NCI-H1436 (cell line): ENCODE measurements at regions not wholly inside any gene's neighbourhood (a gene's known extent, or its start where the extent isn't known, plus 50 kb on each side); places are given as distances from the start of the nearest gene placed in this dataset.
"Not testable (repeated sequence)": the region's sequence is repeated elsewhere in the genome, so short reads cannot be mapped to it uniquely, and the experiment has no call there.

Experiments used
- DNase-seq: peaks from one replicate; lab custom pipeline; 2025; lab: John Stamatoyannopoulos, UW

- no peak for DNase-seq
Measured at GRCh38 chr1:148357037-148357436, 126.1 kb downstream of the PPIAL4G start.

- DNase-seq, result no peak
Measured at GRCh38 chr1:148355976-148356375, 127.1 kb downstream of the PPIAL4G start.

DNA sequence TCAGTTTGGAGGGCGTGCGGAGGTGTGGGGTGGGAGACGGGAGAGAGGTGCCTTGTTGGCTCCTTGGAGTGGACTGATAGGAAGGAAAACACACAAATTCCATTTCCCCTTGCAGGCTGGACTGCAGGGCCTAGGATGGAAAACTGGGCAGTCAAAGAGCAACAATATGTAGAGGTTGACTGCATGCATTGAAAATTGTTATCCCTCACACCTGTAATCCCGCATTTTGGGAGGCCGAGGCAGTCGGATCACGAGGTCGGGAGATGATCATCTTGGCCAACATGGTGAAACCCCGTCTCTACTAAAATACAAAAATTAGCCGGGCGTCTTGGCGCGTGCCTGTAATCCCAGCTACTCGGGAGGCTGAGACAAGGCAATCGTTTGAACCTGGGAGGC, 128.2 kb downstream of the PPIAL4G start:
- no peak for DNase-seq

GRCh38 chr1:148354284-148354912, 128.7 kb downstream of the PPIAL4G start:
- no peak for DNase-seq

DNA sequence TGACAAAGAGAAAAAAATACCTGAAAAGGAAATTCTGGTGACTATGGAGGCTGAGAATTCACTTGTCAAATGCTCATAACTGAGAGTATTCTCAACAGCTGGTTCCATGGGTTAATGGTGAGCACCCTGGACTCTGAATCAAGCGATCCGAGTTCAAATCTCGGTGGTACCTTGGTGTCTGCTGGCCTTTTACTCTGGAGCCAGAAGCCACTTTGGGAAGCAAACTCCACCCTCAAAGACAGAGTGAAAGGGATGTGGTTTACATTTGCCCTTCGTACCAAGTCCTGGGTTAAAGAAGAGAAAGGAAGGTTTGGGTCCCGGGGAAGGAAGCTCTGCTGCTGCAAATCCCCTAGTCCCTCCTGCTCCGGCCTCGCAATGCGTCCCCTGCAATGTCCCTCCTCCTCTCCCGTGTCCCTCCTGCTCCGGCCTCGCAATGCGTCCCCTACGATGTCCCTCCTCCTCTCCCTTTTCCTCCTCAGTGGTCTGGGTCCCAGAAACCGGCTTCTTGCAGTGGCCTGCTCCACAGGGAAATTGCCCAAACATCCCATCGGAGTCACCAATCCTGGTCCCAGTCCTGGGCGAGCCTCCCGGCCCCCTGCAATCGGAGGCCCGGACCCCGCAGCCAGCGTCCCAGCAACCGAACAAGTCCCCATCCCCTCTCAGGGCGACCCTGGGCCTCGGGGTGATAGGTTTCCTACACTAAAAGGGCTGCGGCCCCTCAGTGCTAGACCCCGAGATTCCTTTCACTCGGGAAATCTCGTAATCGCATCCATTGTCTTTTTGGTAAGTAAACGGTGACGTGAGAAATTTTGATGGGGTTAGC, 129.4 kb downstream of the PPIAL4G start:
- no peak for DNase-seq

DNA sequence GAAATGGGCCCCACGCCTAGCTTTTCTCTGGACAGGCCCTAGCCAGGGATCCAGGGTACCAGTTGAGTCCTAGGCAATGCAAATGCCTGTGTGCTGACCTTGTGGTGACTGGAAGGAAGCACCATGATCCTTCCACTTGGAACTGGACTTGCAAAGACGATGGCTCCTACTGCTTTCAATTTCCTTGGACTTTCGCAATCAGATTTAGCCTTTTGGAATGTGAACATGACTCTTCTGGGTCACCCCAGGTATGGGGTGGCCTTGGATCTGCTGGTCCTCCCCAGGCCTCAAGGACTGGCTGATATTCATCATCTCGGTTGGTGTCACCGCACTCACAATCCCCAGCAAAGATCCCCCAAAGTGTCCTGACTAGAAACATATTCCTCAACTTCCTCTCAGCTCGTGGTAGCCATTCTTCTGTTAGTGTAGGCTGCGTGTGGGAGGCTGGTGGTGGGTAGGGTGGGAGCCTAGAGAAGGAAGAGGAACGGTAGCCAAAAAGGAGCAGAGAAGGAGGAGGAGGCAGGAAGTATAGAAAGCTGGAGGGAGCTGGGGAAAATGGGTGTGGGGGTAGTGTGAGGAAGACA, 130.5 kb downstream of the PPIAL4G start:
- DNase-seq, result no peak

DNA sequence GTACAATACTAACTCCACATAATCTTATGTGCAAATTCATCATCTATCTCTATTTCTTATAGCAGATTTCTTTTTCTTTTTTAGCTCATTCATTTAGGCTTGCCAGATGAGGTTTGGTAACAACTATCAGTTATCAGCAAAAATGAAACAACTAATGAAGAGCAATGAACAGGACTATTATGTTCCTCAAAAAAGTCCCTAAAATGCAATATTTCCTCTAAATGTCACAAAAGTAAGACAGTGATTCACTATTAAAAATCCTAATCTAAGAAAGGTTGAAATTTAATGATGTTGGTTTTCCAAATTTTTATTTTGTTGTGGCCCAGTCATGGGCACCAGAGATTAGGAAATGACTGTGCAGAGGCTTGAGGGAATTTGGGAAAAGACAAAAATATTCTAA, 135.3 kb downstream of the PPIAL4G start:
- DNase-seq, result no peak

DNA sequence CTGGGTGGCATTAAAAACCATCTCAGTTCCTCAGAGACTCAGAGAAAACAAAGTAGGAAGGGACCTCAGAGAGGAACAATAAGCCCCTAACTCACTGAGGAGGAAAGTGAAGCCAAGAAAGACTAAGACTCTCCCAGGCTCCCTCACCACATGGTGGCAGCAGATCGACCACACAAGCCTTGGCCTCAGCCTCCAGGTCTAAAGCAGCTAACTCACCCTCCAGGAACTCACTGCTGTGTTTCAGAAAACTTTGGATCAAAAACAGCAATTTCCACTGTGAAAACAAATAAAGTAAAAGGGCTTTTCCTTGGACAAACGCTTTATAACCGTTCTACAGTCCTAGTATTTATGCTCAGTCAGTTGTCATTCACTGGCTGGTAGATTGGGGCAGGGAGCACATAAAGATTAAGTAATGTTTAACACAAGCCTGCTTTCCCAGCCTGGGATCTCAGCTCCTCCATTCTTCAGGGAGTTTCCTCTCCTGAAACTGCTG, 137.4 kb downstream of the PPIAL4G start:
- not testable (repeated sequence) for DNase-seq

DNA sequence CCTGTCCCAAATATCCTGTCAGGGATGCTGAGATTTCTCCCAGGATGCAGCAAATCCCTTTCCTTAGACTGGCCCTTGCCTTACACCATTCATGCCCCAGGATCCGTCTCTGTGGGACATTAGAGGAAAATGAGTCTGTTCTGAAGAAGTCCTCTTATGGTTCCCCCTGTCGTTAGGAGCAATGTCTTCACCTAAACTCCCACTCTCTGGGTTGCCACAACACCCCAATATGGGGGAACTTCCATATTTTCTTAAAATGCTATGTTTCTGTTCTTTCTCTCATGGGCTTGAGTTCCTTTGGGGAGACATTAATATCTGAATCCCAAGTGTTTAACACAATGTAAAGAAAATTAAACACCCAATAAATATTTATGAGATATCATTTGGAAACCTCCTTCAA, 138.5 kb downstream of the PPIAL4G start:
- not testable (repeated sequence) for DNase-seq

GRCh38 chr1:148341729-148342128, 141.4 kb downstream of the PPIAL4G start:
- not testable (repeated sequence) for DNase-seq

GRCh38 chr1:148336121-148336918, 146.8 kb downstream of the PPIAL4G start:
- not testable (repeated sequence) for DNase-seq

GRCh38 chr1:148334339-148335130, 148.6 kb downstream of the PPIAL4G start:
- DNase-seq, result no peak

DNA sequence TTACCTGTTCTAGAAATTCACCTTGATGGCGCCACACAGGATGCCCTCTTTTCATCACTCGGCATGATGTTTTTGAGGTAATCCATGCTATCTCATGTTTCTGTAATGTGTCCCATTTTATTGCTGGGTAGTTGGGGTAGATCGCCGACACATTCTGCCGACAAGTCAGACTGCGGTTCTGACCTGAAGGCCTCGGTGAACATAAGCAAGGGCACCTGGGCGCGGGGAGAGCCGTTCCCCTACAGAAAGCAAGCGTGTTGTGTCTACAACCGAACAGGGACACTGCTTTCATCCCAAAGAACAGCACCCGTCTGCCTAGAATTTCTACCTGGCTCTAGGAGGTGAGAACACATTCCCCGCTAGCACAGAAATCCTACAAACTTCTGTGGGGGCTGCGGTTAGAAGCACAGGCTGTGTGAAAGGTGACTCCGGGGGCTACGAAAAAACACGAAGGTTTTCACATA, 149.2 kb downstream of the PPIAL4G start:
- no peak for DNase-seq

- no peak for DNase-seq
Measured at GRCh38 chr1:148328884-148329283, 154.2 kb downstream of the PPIAL4G start.

- not testable (repeated sequence) for DNase-seq
Measured at GRCh38 chr1:148325031-148325430, 158.1 kb downstream of the PPIAL4G start.

DNA sequence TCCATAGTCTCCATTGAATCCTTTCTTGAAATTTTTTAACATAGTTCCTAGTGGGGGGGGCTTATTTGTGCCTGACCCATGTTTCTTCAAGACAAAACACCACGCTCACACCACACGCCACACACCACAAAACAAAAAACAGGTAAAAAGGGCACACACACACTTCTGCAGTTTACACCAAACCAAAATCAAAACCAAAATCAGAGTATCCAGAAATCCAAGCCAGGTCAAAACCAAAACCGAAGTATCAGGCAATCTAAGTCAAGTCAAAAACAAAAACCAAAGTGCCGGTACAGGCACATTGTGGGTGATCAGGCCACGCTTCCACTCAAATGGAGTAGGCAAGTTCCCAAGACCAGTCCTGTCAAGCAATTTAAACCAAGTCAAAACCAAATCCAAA, 158.6 kb downstream of the PPIAL4G start:
- not testable (repeated sequence) for DNase-seq

- not testable (repeated sequence) for DNase-seq
Measured at GRCh38 chr1:148320079-148320478, 163.0 kb downstream of the PPIAL4G start.

DNA sequence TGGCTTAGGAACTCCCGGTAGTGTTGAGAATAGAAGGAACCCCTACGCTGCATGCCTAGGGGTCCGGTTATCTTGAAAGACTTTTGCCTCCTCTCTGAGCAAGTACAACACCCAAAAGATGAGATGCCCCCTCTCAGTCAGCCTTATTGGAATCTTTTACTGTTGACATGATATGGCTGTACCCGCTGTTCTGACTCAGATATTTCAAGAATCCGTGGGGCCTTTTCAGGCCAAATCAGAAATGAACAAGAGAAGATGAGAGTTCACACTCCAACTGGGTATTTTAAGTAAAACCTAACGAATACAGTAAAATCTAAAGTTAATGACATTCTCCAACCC, 164.2 kb downstream of the PPIAL4G start:
- no peak for DNase-seq

- no peak for DNase-seq
Measured at GRCh38 chr1:148318123-148318903, 164.8 kb downstream of the PPIAL4G start.

- no peak for DNase-seq
Measured at GRCh38 chr1:148317288-148317985, 165.4 kb upstream of the NBPF11 start.
